ENCODE measurements at regions not wholly inside any gene's neighbourhood (a gene's known extent, or its start where the extent isn't known, plus 50 kb on each side); places are given as distances from the start of the nearest gene placed in this dataset.

DNA sequence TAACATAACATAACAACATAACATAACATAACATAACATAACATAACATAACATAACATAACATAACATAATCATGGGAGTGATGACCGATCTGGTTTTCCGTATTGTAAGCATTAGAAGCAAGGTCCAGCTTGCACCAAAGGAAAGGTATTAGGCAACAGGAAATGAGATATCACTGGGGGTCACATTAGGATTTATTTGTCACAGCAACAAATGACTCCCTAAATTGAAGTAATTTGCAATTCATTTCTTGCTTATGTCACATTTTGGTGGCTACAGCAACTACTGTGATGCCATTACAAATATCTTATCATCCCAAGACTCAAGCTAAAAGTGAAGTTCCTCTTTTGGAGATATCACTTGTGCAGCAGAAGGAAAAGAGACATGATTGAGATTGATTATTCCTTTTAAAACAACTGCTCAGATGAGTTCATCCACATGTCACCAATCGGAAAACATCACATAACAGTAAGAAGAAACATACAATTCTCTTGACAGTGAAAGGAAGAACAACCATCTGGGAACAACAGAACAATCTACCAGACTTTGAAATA, 1331.1 kb upstream of the RAG2 start:
- TF ChIP-seq, protein P1, sequence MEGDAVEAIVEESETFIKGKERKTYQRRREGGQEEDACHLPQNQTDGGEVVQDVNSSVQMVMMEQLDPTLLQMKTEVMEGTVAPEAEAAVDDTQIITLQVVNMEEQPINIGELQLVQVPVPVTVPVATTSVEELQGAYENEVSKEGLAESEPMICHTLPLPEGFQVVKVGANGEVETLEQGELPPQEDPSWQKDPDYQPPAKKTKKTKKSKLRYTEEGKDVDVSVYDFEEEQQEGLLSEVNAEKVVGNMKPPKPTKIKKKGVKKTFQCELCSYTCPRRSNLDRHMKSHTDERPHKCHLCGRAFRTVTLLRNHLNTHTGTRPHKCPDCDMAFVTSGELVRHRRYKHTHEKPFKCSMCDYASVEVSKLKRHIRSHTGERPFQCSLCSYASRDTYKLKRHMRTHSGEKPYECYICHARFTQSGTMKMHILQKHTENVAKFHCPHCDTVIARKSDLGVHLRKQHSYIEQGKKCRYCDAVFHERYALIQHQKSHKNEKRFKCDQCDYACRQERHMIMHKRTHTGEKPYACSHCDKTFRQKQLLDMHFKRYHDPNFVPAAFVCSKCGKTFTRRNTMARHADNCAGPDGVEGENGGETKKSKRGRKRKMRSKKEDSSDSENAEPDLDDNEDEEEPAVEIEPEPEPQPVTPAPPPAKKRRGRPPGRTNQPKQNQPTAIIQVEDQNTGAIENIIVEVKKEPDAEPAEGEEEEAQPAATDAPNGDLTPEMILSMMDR (IDR thresholded peaks at IDR 0.05; ENCODE audit: poor library complexity, severe bottlenecking) = no peak
- TF ChIP-seq EZH2 (IDR thresholded peaks at IDR 0.05; ENCODE audit: borderline replicate concordance, insufficient read depth, low read length, poor library complexity, severe bottlenecking) (no peak), EP300 (conservative IDR thresholded peaks at IDR 0.05; ENCODE audit: poor library complexity, severe bottlenecking) (no peak), POLR2AphosphoS5 (IDR thresholded peaks at IDR 0.05) (no peak), RAD21 (conservative IDR thresholded peaks at IDR 0.05) (no peak), SMC3 (conservative IDR thresholded peaks at IDR 0.05; ENCODE audit: poor library complexity) (no peak)
